ENCODE measurements at regions not wholly inside any gene's neighbourhood (a gene's known extent, or its start where the extent isn't known, plus 50 kb on each side); places are given as distances from the start of the nearest gene placed in this dataset.

GRCh38 chr5:81817980-81818379 is 67.1 kb upstream of the SSBP2 start:
- Mint-ChIP-seq H3K36me3 (peaks cover 3% of the 10 kb centered on the region; the same call in 1 of the 2 replicates), H3K4me1 (peaks cover 6% of the 10 kb centered on the region), H3K4me3 (no peak overlapping the region), H3K9me3 (peaks cover 3% of the 10 kb centered on the region), H3K27me3 (ENCODE audit: low read depth) (peaks cover 2% of the 10 kb centered on the region; the same call in 1 of the 2 replicates), H3K27ac (no peak overlapping the region)
- DNase-seq (ENCODE audit: low spot score) (no peak), ATAC-seq (no peak)
- CTCF ChIA-PET = no interaction called here
- POLR2A ChIA-PET = no interaction called here
- no peak for TF ChIP-seq ZBTB43 (CRISPR knock-in tag; IDR thresholded peaks at IDR 0.05)
- no peak for TF ChIP-seq RORB (CRISPR knock-in tag; IDR thresholded peaks at IDR 0.05)
- TF ChIP-seq, protein P1, sequence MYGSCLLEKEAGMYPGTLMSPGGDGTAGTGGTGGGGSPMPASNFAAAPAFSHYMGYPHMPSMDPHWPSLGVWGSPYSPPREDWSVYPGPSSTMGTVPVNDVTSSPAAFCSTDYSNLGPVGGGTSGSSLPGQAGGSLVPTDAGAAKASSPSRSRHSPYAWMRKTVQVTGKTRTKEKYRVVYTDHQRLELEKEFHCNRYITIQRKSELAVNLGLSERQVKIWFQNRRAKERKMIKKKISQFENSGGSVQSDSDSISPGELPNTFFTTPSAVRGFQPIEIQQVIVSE (CRISPR knock-in tag; IDR thresholded peaks at IDR 0.05; ENCODE audit: borderline replicate concordance) = no peak

- no peak overlapping the region for H3K27ac Mint-ChIP-seq
- TF ChIP-seq ZNF263 (CRISPR knock-in tag; IDR thresholded peaks at IDR 0.05; ENCODE audit: low read depth) (no peak), AR (CRISPR knock-in tag; IDR thresholded peaks at IDR 0.05) (no peak), CREB1 (CRISPR knock-in tag; IDR thresholded peaks at IDR 0.05) (no peak), SOX15 (CRISPR knock-in tag; IDR thresholded peaks at IDR 0.05) (no peak), USF1 (CRISPR knock-in tag; IDR thresholded peaks at IDR 0.05) (no peak), GTF2I (CRISPR knock-in tag; conservative IDR thresholded peaks at IDR 0.05) (no peak), SMAD4 (CRISPR knock-in tag; IDR thresholded peaks at IDR 0.05) (no peak), ZNF423 (CRISPR knock-in tag; IDR thresholded peaks at IDR 0.05) (no peak)
- TF ChIP-seq, protein P2, sequence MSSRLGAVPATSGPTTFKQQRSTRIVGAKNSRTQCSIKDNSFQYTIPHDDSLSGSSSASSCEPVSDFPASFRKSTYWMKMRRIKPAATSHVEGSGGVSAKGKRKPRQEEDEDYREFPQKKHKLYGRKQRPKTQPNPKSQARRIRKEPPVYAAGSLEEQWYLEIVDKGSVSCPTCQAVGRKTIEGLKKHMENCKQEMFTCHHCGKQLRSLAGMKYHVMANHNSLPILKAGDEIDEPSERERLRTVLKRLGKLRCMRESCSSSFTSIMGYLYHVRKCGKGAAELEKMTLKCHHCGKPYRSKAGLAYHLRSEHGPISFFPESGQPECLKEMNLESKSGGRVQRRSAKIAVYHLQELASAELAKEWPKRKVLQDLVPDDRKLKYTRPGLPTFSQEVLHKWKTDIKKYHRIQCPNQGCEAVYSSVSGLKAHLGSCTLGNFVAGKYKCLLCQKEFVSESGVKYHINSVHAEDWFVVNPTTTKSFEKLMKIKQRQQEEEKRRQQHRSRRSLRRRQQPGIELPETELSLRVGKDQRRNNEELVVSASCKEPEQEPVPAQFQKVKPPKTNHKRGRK (CRISPR knock-in tag; IDR thresholded peaks at IDR 0.05; ENCODE audit: borderline replicate concordance) = no peak
- POLR2A ChIA-PET = no interaction called here
- no peak for DNase-seq (ENCODE audit: low spot score)
- peaks cover 6% of the 10 kb centered on the region for H3K4me1 Mint-ChIP-seq
- no peaks in the 10 kb centered on the region for H3K27me3 Mint-ChIP-seq (ENCODE audit: low read depth)
- H3K4me3 Mint-ChIP-seq = no peak overlapping the region
- no peaks in the 10 kb centered on the region for H3K9me3 Mint-ChIP-seq
- CTCF ChIA-PET = no interaction called here
- no peaks in the 10 kb centered on the region for H3K36me3 Mint-ChIP-seq
- ATAC-seq = no peak
Observed at GRCh38 chr5:81817086-81817485, 66.2 kb upstream of the SSBP2 start.

- Mint-ChIP-seq H3K27me3 (ENCODE audit: low read depth) (no peaks in the 10 kb centered on the region), H3K9me3 (no peaks in the 10 kb centered on the region), H3K4me3 (no peak overlapping the region), H3K27ac (no peak overlapping the region), H3K36me3 (no peaks in the 10 kb centered on the region), H3K4me1 (peaks cover 5% of the 10 kb centered on the region)
- CTCF ChIA-PET = no interaction called here
- DNase-seq (ENCODE audit: low spot score) (no peak), ATAC-seq (no peak)
- POLR2A ChIA-PET = no interaction called here
- TF ChIP-seq ZNF317 (CRISPR knock-in tag; IDR thresholded peaks at IDR 0.05; ENCODE audit: borderline replicate concordance, low read depth) = no peak
- no peak for TF ChIP-seq ATF3 (CRISPR knock-in tag; conservative IDR thresholded peaks at IDR 0.05)
- TF ChIP-seq, protein P3, sequence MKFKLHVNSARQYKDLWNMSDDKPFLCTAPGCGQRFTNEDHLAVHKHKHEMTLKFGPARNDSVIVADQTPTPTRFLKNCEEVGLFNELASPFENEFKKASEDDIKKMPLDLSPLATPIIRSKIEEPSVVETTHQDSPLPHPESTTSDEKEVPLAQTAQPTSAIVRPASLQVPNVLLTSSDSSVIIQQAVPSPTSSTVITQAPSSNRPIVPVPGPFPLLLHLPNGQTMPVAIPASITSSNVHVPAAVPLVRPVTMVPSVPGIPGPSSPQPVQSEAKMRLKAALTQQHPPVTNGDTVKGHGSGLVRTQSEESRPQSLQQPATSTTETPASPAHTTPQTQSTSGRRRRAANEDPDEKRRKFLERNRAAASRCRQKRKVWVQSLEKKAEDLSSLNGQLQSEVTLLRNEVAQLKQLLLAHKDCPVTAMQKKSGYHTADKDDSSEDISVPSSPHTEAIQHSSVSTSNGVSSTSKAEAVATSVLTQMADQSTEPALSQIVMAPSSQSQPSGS (CRISPR knock-in tag; IDR thresholded peaks at IDR 0.05; ENCODE audit: borderline replicate concordance, low read depth) = no peak
- TF ChIP-seq, protein P4, sequence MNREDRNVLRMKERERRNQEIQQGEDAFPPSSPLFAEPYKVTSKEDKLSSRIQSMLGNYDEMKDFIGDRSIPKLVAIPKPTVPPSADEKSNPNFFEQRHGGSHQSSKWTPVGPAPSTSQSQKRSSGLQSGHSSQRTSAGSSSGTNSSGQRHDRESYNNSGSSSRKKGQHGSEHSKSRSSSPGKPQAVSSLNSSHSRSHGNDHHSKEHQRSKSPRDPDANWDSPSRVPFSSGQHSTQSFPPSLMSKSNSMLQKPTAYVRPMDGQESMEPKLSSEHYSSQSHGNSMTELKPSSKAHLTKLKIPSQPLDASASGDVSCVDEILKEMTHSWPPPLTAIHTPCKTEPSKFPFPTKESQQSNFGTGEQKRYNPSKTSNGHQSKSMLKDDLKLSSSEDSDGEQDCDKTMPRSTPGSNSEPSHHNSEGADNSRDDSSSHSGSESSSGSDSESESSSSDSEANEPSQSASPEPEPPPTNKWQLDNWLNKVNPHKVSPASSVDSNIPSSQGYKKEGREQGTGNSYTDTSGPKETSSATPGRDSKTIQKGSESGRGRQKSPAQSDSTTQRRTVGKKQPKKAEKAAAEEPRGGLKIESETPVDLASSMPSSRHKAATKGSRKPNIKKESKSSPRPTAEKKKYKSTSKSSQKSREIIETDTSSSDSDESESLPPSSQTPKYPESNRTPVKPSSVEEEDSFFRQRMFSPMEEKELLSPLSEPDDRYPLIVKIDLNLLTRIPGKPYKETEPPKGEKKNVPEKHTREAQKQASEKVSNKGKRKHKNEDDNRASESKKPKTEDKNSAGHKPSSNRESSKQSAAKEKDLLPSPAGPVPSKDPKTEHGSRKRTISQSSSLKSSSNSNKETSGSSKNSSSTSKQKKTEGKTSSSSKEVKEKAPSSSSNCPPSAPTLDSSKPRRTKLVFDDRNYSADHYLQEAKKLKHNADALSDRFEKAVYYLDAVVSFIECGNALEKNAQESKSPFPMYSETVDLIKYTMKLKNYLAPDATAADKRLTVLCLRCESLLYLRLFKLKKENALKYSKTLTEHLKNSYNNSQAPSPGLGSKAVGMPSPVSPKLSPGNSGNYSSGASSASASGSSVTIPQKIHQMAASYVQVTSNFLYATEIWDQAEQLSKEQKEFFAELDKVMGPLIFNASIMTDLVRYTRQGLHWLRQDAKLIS (CRISPR knock-in tag; IDR thresholded peaks at IDR 0.05; ENCODE audit: borderline replicate concordance) = no peak
- TF ChIP-seq MYBL2 (CRISPR knock-in tag; IDR thresholded peaks at IDR 0.05) = no peak
- TF ChIP-seq ERG (CRISPR knock-in tag; IDR thresholded peaks at IDR 0.05) = no peak
Observed at GRCh38 chr5:81815321-81815720, 64.4 kb upstream of the SSBP2 start.

Measured in WTC11 (cell line).